ENCODE measurements at regions not wholly inside any gene's neighbourhood (a gene's known extent, or its start where the extent isn't known, plus 50 kb on each side); places are given as distances from the start of the nearest gene placed in this dataset.

- TF ChIP-seq NFE2L2 (conservative IDR thresholded peaks at IDR 0.05; ENCODE audit: low read length) (no peak), CTCF (IDR thresholded peaks at IDR 0.05) (no peak), HDAC2 (IDR thresholded peaks at IDR 0.05) (no peak), EP300 (IDR thresholded peaks at IDR 0.05) (no peak), RAD21 (conservative IDR thresholded peaks at IDR 0.05 in 1 of 2, IDR thresholded peaks at IDR 0.05 in 1 of 2) (no peak)
These were observed 155.0 kb downstream of the MSL3 start for GRCh38 chrX:11913001-11913400.

Measured in A549 (cell line).